ENCODE measurements at regions not wholly inside any gene's neighbourhood (a gene's known extent, or its start where the extent isn't known, plus 50 kb on each side); places are given as distances from the start of the nearest gene placed in this dataset.
"Not testable (repeated sequence)": the region's sequence is repeated elsewhere in the genome, so short reads cannot be mapped to it uniquely, and the experiment has no call there.

- no peak for TF ChIP-seq CTCF (conservative IDR thresholded peaks at IDR 0.05; ENCODE audit: low read depth, low read length)
- no peak for DNase-seq (ENCODE audit: low read depth)
- no peak overlapping the region for H3K4me3 ChIP-seq (ENCODE audit: low read length)
These were observed 1847.3 kb upstream of the DEFB115 start for GRCh38 chr20:29409833-29410805.

GRCh38 chr20:29410806-29411457, 1846.5 kb upstream of the DEFB115 start:
- TF ChIP-seq CTCF (conservative IDR thresholded peaks at IDR 0.05; ENCODE audit: low read depth, low read length) = no peak
- DNase-seq (ENCODE audit: low read depth) = no peak
- no peak overlapping the region for H3K4me3 ChIP-seq (ENCODE audit: low read length)

GRCh38 chr20:29411458-29411820, 1846.0 kb upstream of the DEFB115 start:
- H3K4me3 ChIP-seq (ENCODE audit: low read length); DNase-seq (ENCODE audit: low read depth): not testable (repeated sequence)

GRCh38 chr20:29419378-29419777, 1838.1 kb upstream of the DEFB115 start:
- DNase-seq (ENCODE audit: low read depth) = no peak
- H3K4me3 ChIP-seq (ENCODE audit: low read length) = no peak overlapping the region
- no peak for TF ChIP-seq CTCF (conservative IDR thresholded peaks at IDR 0.05; ENCODE audit: low read depth, low read length)

GRCh38 chr20:29427201-29428060, 1830.0 kb upstream of the DEFB115 start:
- no peak for DNase-seq (ENCODE audit: low read depth)
- no peak for TF ChIP-seq CTCF (conservative IDR thresholded peaks at IDR 0.05; ENCODE audit: low read depth, low read length)
- no peak overlapping the region for H3K4me3 ChIP-seq (ENCODE audit: low read length)

GRCh38 chr20:29430531-29430930, 1826.9 kb upstream of the DEFB115 start:
- no peak overlapping the region for H3K4me3 ChIP-seq (ENCODE audit: low read length)
- TF ChIP-seq CTCF (conservative IDR thresholded peaks at IDR 0.05; ENCODE audit: low read depth, low read length) = no peak
- DNase-seq (ENCODE audit: low read depth) = no peak

- DNase-seq (ENCODE audit: low read depth); H3K4me3 ChIP-seq (ENCODE audit: low read length): not testable (repeated sequence)
These were observed 1816.7 kb upstream of the DEFB115 start for GRCh38 chr20:29440721-29441120.

Measured in retinal pigment epithelial cell (primary cell).